HCT116 (cell line): ENCODE measurements at regions not wholly inside any gene's neighbourhood (a gene's known extent, or its start where the extent isn't known, plus 50 kb on each side); places are given as distances from the start of the nearest gene placed in this dataset.

Experiments
- ATAC-seq: fragments of 200-7000 bp; cut with Tn5 transposase; 2 replicates; pipeline ENCODE4 v1.9.1; 2020; ENCODE audit warnings: mild to moderate bottlenecking, moderate library complexity
- BruUV-seq: library from RNA; stranded (reverse); fragments of 400-500 nt; replicated peaks from 2 replicates; lab custom pipeline; 2021; lab: Mats Ljungman, UMichigan
- CTCF ChIA-PET: fragments of 300-600 bp; sonication (Branson Sonifier 250); formaldehyde crosslinking; loops from one replicate; lab custom pipeline; 2021; ENCODE audit warnings: antibody characterized with exemption; lab: Charles Lee
- POLR2A ChIA-PET: fragments of 300-600, 350-600 bp; sonication (Branson Sonifier 250); formaldehyde crosslinking; loops from one replicate; lab custom pipeline; 2021; ENCODE audit warnings: antibody characterized with exemption; lab: Charles Lee
- RAD21 ChIA-PET, 2 experiments: fragments of 300-600 bp; sonication (Branson Sonifier 250); formaldehyde crosslinking; loops; one replicate each; lab custom pipeline; 2023; ENCODE audit warnings: low total read pairs in 2 of 2; ENCODE audit not compliant: uncharacterized antibody in 2 of 2, unreplicated experiment in 2 of 2, low non-redundant PET in 1 of 2; lab: Charles Lee
- DNase-seq: peaks from one replicate; pipeline ENCODE4 v3.0.0-alpha.2; 2010; ENCODE audit warnings: low read depth, low spot score
- H2AFZ ChIP-seq: fragments of 200-600 bp; shearing (Covaris generic), sonication (generic); 2 replicates; pipeline ENCODE4 v1.6.1; 2017; ENCODE audit warnings: low read depth, mixed run types, mixed read lengths, antibody characterized with exemption, low read length; ENCODE audit not compliant: poor library complexity, severe bottlenecking
- H3K27ac ChIP-seq: 2 replicates; pipeline ENCODE4 v1.5.1; 2012; ENCODE audit warnings: low read depth, low read length
- H3K27me3 ChIP-seq: fragments of 200-600 bp; sonication (generic); 2 replicates; pipeline ENCODE4 v1.6.1; 2016; ENCODE audit warnings: mixed run types, low read length, mixed read lengths; ENCODE audit not compliant: insufficient read depth
- H3K36me3 ChIP-seq, 2 experiments: fragments of 200-500 bp in 1 of 2; fragments of 200-600 bp in 1 of 2; sonication (Bioruptor generic) in 1 of 2; sonication (generic) in 1 of 2; 2 replicates each; pipeline versions ENCODE4 v1.5.1 to v1.6.1; 2014 to 2016; ENCODE audit warnings: low read length in 2 of 2, inconsistent platforms in 1 of 2, mixed read lengths in 1 of 2, mixed run types in 1 of 2; ENCODE audit not compliant: insufficient read depth in 2 of 2, control insufficient read depth in 1 of 2
- H3K4me1 ChIP-seq, 2 experiments: fragments of 200-600 bp in 1 of 2; sonication (generic) in 1 of 2; 2 replicates each; pipeline versions ENCODE4 v1.5.1 to v1.6.1; 2012 to 2017; ENCODE audit warnings: low read length in 2 of 2, inconsistent platforms in 1 of 2, mild to moderate bottlenecking in 1 of 2, mixed read lengths in 1 of 2, mixed run types in 1 of 2, moderate library complexity in 1 of 2; ENCODE audit not compliant: insufficient read depth in 2 of 2, control insufficient read depth in 1 of 2
- H3K4me2 ChIP-seq: fragments of 200-600 bp; sonication (generic); 2 replicates; pipeline ENCODE4 v1.6.1; 2017; ENCODE audit warnings: mixed run types, low read length, mixed read lengths
- H3K4me3 ChIP-seq, 2 experiments: fragments of 200-600 bp in 1 of 2; sonication (generic) in 1 of 2; replicated peaks in 1 of 2; 2 replicates each; pipeline ENCODE4 v1.5.1; 2011 to 2016; ENCODE audit warnings: low read length in 2 of 2, control low read depth in 1 of 2, low read depth in 1 of 2, mild to moderate bottlenecking in 1 of 2, mixed read lengths in 1 of 2, mixed run types in 1 of 2
- H3K79me2 ChIP-seq: fragments of 200-600 bp; sonication (generic); 2 replicates; pipeline ENCODE4 v1.6.1; 2017; ENCODE audit warnings: mild to moderate bottlenecking, mixed run types, low read length, moderate library complexity, mixed read lengths; ENCODE audit not compliant: insufficient read depth
- H3K9ac ChIP-seq: fragments of 200-600 bp; sonication (generic); 2 replicates; pipeline ENCODE4 v1.6.1; 2016; ENCODE audit warnings: low read length, mixed read lengths
- H3K9me2 ChIP-seq: fragments of 200-600 bp; sonication (generic), shearing (Covaris generic); 2 replicates; pipeline ENCODE4 v1.6.1; 2017; ENCODE audit warnings: mixed run types, mild to moderate bottlenecking, moderate library complexity; ENCODE audit not compliant: insufficient read depth
- H3K9me3 ChIP-seq, 2 experiments: fragments of 200-500 bp in 1 of 2; fragments of 200-600 bp in 1 of 2; sonication (Bioruptor generic) in 1 of 2; sonication (generic) in 1 of 2; 2 replicates each; pipeline ENCODE4 v1.6.1; 2014 to 2017; ENCODE audit warnings: low read length in 2 of 2, mixed read lengths in 2 of 2, inconsistent platforms in 1 of 2, low read depth in 1 of 2, mild to moderate bottlenecking in 1 of 2, mixed run types in 1 of 2, moderate library complexity in 1 of 2; ENCODE audit not compliant: control insufficient read depth in 1 of 2, insufficient read depth in 1 of 2
- H4K20me1 ChIP-seq: fragments of 200-600 bp; sonication (generic), shearing (Covaris generic); 2 replicates; pipeline ENCODE4 v1.6.1; 2017; ENCODE audit warnings: mixed run types, mild to moderate bottlenecking, moderate library complexity; ENCODE audit not compliant: insufficient read depth
- ATF3 ChIP-seq: IDR thresholded peaks from 2 replicates; pipeline ENCODE4 v1.6.1; 2012
- CBX3 ChIP-seq: IDR thresholded peaks from 2 replicates; pipeline ENCODE4 v1.6.1; 2012; ENCODE audit warnings: low read depth
- CEBPB ChIP-seq: IDR thresholded peaks from 2 replicates; pipeline ENCODE4 v1.6.1; 2012; ENCODE audit warnings: low read depth
- CTCF ChIP-seq, 3 experiments: fragments of 200-600 bp in 1 of 3; sonication (generic) in 1 of 3; IDR thresholded peaks in 2 of 3; conservative IDR thresholded peaks in 1 of 3; 2 replicates each; pipeline ENCODE4 v1.5.1; 2012 to 2017; ENCODE audit warnings: low read depth in 2 of 3, low read length in 2 of 3, antibody characterized with exemption in 1 of 3, borderline replicate concordance in 1 of 3, control low read depth in 1 of 3, mild to moderate bottlenecking in 1 of 3, mixed read lengths in 1 of 3, mixed run types in 1 of 3, moderate library complexity in 1 of 3; ENCODE audit not compliant: insufficient read depth in 1 of 3
- EGR1 ChIP-seq: IDR thresholded peaks from 2 replicates; pipeline ENCODE4 v1.6.1; 2012; ENCODE audit warnings: low read depth
- EZH2 ChIP-seq: fragments of 200-600 bp; sonication (generic); IDR thresholded peaks from 2 replicates; pipeline ENCODE4 v1.6.1; 2017; ENCODE audit warnings: antibody characterized with exemption, mixed run types
- EZH2phosphoT487 ChIP-seq: fragments of 200-600 bp; IDR thresholded peaks from 2 replicates; pipeline ENCODE4 v1.6.1; 2018; ENCODE audit warnings: antibody characterized with exemption, borderline replicate concordance
- FOSL1 ChIP-seq: IDR thresholded peaks from 2 replicates; pipeline ENCODE4 v1.6.1; 2012; ENCODE audit warnings: low read depth
- MAX ChIP-seq: IDR thresholded peaks from 2 replicates; pipeline ENCODE4 v1.6.1; 2012
- POLR2A ChIP-seq: IDR thresholded peaks from 2 replicates; pipeline ENCODE4 v1.7.0; 2011; ENCODE audit warnings: borderline replicate concordance; ENCODE audit not compliant: insufficient read depth, insufficient read length; ENCODE audit errors: extremely low read depth
- POLR2AphosphoS5 ChIP-seq: IDR thresholded peaks from 2 replicates; pipeline ENCODE4 v1.6.1; 2011; ENCODE audit warnings: mild to moderate bottlenecking, low read depth, low read length, moderate library complexity
- RAD21 ChIP-seq: IDR thresholded peaks from 2 replicates; pipeline ENCODE4 v1.6.1; 2012; ENCODE audit warnings: low read depth, mild to moderate bottlenecking
- REST ChIP-seq: IDR thresholded peaks from 2 replicates; pipeline ENCODE4 v1.6.1; 2012; ENCODE audit warnings: low read depth
- SIN3A ChIP-seq: IDR thresholded peaks from 2 replicates; pipeline ENCODE4 v1.6.1; 2012; ENCODE audit warnings: low read depth
- SP1 ChIP-seq: IDR thresholded peaks from 2 replicates; pipeline ENCODE4 v1.6.1; 2012; ENCODE audit warnings: low read depth
- TCF7L2 ChIP-seq: IDR thresholded peaks from 2 replicates; pipeline ENCODE4 v1.7.0; 2011; ENCODE audit warnings: borderline replicate concordance, inconsistent platforms; ENCODE audit not compliant: insufficient read depth, insufficient read length; ENCODE audit errors: extremely low read depth
- YY1 ChIP-seq: IDR thresholded peaks from 2 replicates; pipeline ENCODE4 v1.6.1; 2011; ENCODE audit warnings: low read length, low read depth, moderate library complexity, mild to moderate bottlenecking; ENCODE audit not compliant: insufficient replicate concordance; ENCODE audit errors: extremely low read depth
- ZBTB33 ChIP-seq: IDR thresholded peaks from 2 replicates; pipeline ENCODE4 v1.6.1; 2011; ENCODE audit warnings: mild to moderate bottlenecking, low read length, moderate library complexity; ENCODE audit not compliant: insufficient replicate concordance; ENCODE audit errors: extremely low read depth
- ZFX ChIP-seq: fragments of 450-650 bp; IDR thresholded peaks from 2 replicates; pipeline ENCODE4 v1.6.1; 2017
- ZNF274 ChIP-seq: fragments of 200-500 bp; sonication (Bioruptor generic); IDR thresholded peaks from 2 replicates; pipeline ENCODE4 v1.6.1; 2014; ENCODE audit warnings: mild to moderate bottlenecking, low read depth, low read length, inconsistent platforms
- intact Hi-C: fragments of 100-400 bp; cut with micrococcal nuclease; formaldehyde crosslinking; loops from 2 replicates; pipeline ENCODE4 v1.10.0; 2022

- H3K79me2 ChIP-seq, result no peaks in the 10 kb centered on the region
- intact Hi-C loops, result no loop called here
- ATAC-seq (no peak), DNase-seq (no peak)
- H3K27me3 ChIP-seq, result no peaks in the 10 kb centered on the region
- no peak overlapping the region for H3K9ac ChIP-seq
- H3K36me3 ChIP-seq, result no peaks in the 10 kb centered on the region
- ChIA-PET RAD21 (no interaction called here), POLR2A (no interaction called here)
- no peaks in the 10 kb centered on the region for H3K9me3 ChIP-seq
- H3K27ac ChIP-seq, result no peak overlapping the region
- no TSS peak for BruUV-seq
- no peaks in the 10 kb centered on the region for H3K9me2 ChIP-seq
- no peaks in the 10 kb centered on the region for H4K20me1 ChIP-seq
- no peak overlapping the region for H2AFZ ChIP-seq
- no peak overlapping the region for H3K4me3 ChIP-seq
- TF ChIP-seq EGR1, result no peak
- TF ChIP-seq POLR2A, result no peak
- no peak for TF ChIP-seq REST
- no peak for TF ChIP-seq EZH2phosphoT487
- no peak for TF ChIP-seq ZBTB33
- TF ChIP-seq TCF7L2, result no peak
- TF ChIP-seq SIN3A, result no peak
- TF ChIP-seq CEBPB, result no peak
- TF ChIP-seq CTCF (IDR thresholded peaks at IDR 0.05 in 2 of 3, conservative IDR thresholded peaks at IDR 0.05 in 1 of 3; ENCODE audit: borderline replicate concordance in 1 of 3, insufficient read depth in 1 of 3, low read depth in 2 of 3, low read length in 2 of 3), result no peak
- no peak for TF ChIP-seq ZFX
- TF ChIP-seq ZNF274, result no peak
- TF ChIP-seq RAD21, result no peak
- TF ChIP-seq ATF3, result no peak
- no peak for TF ChIP-seq EZH2
- no peak for TF ChIP-seq YY1
- TF ChIP-seq SP1, result no peak
- no peak for TF ChIP-seq FOSL1
- no peak for TF ChIP-seq MAX
- no peak for TF ChIP-seq CBX3
- TF ChIP-seq POLR2AphosphoS5, result no peak
- TF ChIP-seq, all 23 proteins: peak for 0
- Histone ChIP-seq H3K4me2 (no peak overlapping the region), H3K4me1 (no peaks in the 10 kb centered on the region)
- CTCF ChIA-PET, result no interaction called here
Observed at GRCh38 chr2:84129018-84129417, 330.1 kb downstream of the SUCLG1 start.
